Mesenteric fat pad (tissue), 1 donor: ENCODE measurements at regions not wholly inside any gene's neighbourhood (a gene's known extent, or its start where the extent isn't known, plus 50 kb on each side); places are given as distances from the start of the nearest gene placed in this dataset.

ENCODE experiments used
- DNase-seq: peaks from one replicate; pipeline ENCODE4 v3.0.0-alpha.2; 2020; ENCODE audit warnings: low spot score
- donor health status: DM: yes; HTN: yes; CAD: no.

DNA sequence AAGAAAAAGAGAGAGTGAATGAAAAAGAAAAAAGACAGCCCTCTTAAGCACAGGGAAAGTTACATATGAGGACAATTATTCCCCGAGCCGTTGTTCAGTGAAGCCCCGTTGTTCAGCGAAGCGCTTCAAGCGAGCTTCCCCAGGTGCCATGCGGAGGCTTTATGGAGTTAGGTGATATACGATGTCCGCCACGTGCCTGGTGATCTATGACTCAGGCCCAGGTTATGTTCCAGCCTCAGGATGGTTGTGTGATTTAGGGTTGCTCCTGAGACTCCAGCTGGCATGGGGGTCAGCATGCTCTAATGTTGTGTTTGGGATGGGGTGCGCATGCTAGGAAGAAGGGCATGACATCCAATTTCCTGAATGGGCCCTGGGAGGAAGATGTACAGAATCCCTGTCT lies 365.6 kb downstream of the CDK5RAP2 start:
- DNase-seq = no peak

DNA sequence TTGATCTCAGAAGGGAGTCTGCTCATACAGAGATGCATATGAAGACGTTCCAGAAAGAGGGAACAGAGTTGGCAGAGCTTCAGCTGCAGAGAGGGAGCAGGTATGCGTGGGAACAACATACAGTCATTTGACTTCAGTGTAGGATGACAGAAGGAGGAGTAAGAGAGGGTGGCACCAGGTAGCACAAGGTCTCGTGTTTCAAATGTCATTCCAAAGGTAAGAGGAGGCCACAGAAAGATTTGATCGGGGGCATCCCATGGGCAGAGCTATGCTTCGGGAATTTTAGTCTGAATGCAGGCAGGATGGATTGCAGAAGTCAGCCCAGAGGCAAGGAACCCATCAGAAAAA lies 367.1 kb downstream of the CDK5RAP2 start:
- DNase-seq = no peak

DNA sequence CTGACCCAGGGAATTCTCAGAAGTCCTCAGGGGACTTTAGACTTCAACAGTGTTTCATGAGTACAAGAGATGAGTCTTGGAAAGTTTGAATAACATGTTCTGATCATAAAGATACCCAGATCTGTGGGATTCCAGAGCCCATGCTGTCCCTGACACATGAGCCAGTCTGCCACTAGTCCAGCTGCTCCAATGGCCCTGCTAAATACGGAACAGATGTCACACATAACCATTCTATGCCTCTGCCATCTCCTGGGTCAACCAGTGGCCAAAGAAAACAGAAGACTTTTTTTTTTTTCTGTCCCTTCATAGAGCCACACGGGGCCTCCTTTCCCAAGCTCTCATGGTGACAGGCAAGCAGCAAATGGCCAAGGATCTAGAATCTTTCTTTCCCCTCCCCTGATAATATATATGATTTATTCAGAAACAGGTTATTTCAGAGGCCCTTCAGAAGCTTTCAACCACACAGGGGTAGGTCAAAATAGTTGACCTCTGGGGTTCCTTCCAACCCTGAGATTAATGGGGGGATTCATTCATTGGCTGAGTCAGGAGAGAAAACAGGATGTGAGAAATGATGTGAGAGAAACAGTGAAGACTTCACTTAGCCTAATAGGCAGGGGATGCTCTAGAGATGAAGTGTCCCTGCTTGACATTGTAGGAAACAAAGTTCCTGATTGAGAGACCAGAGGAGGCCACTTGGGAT lies 367.7 kb downstream of the CDK5RAP2 start:
- DNase-seq = no peak

DNA sequence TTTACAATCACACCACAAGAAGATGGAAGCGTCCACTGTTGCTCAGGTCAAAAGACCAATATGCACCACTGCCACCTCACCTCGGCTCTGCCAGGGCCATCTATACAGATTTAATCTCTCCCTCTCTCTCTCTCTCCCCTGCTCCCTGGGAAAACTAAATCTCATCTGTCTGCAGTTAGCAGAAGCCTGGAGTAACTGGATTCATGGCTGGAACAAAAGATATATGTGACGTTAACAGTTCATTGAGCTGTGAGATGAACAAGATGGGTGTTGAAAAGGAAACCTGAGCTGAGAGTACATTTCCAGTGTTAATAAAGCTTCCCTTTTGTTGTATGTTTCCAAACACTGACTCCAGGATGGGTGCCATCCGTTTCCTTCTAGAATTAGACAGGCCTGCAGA lies 369.7 kb downstream of the CDK5RAP2 start:
- no peak for DNase-seq

DNA sequence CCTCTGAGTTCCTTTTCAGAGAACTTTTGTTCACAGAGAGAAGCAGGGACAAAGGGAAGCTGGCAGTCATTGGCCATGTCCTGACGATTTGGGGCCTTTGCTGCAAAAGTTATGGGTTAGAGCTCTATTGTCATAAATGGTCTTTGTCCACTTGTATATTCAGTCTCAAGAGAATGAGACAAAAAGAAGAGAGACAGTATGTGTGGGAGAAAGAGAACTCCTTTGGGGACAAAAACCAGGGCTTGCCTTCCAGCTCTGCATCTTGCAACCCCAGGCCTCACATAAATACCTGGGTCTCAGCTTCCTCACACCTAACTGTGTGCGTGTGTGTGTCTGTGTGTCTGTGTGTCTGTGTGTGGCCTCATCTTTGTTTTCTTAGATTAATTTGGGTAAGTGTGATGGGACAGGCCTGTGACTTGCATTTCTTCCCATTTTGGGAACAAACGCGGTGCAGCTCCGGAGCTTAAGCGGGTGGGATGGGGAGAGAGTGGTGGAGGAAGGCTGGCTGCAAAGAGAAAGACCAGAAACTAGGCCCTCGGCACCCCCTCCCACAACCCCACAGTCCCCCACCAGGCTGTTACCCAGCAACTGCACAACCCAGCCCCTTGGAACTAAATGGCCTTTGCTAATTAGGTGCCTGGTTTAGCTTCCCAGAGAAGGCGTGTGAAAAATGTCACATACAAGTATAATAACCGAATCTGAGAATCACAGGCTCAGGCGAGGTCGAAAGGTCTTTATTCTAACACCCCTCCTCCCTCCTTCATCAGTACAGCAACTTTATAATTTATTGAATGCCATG lies 376.9 kb downstream of the CDK5RAP2 start:
- DNase-seq = no peak

DNA sequence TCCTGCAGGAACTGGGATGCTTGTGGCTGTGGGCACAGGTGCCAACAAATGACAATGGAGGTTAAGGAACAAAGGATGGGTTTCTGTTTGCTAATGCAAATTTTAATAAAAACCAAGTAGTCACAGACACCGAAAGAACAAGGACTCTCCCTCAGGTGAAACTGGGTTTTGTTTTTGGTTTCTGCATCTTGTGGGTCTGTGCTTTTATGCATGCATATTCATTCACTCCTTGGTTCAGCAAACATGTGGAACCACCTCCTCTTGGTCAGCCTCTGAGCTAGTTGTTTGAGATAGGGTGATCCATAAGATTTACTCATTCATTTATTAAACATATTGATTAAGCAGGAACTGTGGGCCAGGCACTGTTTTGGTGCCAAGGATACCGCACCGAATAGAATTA lies 381.9 kb downstream of the CDK5RAP2 start:
- no peak for DNase-seq

DNA sequence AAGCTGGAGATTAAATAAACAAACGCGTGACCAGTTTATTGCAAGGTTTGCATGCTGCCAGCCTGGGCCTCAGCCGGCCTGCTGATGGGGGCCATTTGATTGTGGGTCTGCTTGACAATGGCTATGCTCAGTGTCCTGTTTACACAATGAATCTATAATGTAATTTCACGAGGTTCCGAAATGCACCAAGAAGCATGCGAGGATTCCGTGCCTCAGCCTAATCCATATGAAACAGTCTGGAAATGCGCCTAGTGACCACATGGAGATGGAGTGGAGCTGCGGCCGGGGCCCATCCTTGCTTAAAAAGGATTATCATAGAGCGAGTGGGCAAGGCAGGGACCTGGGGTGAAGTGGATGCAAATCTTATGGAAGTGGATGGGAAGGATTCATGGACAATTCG lies 382.4 kb downstream of the CDK5RAP2 start:
- no peak for DNase-seq

DNA sequence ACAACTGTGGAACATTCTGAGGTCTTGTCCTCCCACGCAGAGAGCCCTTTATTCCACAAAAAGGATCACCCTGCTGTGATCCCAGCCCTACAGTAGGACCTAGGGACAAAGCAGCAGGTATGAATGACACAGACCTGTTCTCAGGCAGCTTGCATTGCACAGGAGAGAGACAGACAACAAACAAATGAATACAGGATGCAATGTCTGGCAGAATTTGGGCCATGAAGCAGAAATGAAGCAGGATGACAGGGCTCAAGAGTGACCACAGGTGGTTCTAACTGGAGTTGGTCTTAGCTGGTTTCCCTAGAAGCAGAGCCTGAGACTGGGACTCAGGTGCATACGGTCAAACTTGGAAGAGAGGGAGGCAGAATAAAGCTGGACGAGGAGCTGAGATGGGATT lies 388.8 kb downstream of the CDK5RAP2 start:
- DNase-seq = no peak

DNA sequence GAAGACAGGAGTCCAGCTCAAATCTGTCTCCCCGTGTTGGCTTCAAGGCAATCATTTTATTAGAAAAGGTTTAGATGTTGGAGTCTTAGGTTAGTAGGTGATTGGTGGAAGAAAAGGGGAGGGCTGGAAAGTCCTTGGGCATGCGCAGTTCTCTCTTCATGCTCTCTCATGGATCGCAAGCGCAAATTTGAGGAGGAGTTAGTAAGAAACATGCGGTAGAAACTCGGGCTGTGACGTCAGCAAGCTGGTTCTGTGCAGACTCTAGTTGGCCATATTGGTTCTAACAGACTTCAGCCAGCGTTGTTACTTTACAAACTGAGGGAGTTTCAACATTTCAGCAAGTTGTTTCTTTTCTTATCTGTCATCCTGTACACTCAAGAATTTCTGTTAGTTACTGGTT lies 392.2 kb downstream of the CDK5RAP2 start:
- no peak for DNase-seq

DNA sequence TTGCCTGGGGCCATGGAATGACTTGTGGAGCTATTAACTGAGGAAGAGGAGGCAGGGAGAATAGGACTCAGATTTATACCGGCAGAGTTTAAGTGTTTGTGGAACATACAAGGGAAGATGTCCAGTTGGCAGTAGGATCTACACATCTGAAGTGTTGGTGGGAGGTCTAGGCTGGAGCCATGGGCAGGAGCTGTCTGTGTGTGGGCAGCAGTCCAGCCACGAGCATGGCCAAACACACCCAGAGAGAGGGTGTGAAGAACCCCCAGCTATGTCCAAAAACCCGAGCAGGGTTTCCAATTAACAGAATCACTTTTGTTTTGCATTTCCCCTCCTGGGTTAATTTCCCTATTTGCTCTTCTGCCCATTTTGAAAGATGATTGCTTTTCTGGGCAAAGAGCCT lies 393.7 kb downstream of the CDK5RAP2 start:
- no peak for DNase-seq

DNA sequence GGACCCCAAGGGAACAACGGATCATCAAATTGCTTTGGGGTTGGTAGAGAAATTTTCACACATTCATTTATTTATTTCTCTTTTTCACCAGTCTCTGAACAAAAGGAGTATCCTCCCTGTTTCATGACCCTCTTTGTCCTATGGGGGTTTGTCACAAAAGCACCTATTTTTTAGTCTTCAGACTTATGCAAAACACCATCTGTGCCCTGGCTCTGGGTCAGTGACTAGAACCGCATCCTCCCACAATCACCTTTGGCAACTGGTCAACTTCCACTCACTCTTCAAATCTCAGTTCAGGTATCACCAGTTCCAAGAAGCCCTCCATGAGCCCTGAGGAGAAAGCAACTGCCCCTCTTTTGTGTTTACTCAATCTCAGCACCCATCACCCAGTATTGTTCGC lies 395.7 kb downstream of the CDK5RAP2 start:
- no peak for DNase-seq

DNA sequence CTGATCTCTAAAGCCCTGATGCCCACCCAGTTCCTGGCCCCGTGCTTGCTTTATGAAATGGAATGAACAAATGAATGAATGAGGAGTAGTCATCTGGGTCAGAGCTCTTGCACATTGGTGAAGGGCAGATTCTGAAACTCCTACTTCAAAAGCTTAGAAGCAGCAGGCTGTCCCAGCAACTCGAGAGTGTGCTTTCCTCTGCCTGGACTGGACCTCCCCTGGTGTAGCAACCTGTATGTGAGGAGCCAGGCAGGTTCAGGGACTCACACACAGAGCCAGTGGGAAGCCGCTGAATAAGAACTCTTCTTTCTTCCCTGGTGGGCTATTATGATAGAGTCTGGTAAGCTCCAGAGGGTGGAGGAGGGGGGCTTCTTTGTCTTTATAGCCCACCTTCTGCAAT lies 396.4 kb downstream of the CDK5RAP2 start:
- DNase-seq = no peak

DNA sequence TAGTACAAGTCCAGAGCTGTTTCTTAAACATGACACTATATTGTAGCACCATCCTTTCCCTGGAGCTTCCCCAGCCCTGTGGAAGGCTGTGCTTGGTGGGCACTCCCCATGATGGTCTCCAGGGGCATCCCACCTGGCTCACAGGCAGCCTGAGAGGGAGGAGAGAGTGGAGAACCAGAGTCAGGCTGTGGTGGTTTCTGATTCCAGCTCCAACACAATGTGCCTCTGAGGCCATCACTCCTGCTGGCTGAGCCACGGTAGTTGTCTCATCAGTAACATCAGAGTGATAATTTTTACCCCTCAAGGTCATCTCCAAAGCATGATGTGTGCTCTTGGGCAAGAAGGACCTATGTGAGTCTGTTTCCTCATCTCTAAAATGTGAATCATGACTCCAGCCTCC lies 398.0 kb downstream of the CDK5RAP2 start:
- DNase-seq = no peak

DNA sequence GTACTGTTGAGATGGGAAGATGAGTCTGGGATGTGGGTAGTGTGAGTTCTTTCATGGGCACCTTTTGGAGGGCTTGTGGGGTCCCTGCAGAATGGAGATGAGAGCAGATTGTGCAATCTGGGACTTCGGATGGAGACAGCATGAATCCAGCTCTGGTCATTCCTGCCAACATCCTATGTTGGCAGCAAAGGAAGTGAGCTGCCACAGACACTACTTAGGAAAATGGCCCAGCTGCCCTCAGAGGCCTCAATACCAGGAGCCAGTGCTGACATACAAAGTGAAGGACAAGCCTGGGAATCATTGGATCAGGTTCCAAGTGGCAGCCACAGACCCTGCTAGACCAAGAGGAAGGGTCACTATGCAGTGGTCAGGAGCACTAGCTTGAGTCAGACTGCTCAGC lies 402.8 kb downstream of the CDK5RAP2 start:
- no peak for DNase-seq

DNA sequence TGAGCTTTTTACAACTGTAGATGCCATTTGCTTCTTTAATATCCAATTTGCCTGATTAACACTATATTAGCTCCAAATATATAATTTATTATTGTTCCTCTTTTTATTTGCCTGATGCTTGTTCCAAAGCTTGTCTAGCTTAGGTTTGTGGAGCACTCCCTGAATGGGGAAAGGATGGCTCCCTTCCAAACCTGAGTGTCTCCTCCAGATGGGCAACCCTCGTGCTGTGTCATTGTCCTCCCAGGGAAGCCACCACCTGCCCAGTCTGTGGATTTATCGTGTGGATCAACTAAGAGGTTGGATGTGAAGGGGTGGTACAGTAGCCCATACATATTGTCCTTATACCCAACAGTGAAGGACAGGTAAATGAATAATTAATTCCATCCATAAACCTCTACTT lies 404.9 kb downstream of the CDK5RAP2 start:
- DNase-seq = no peak

DNA sequence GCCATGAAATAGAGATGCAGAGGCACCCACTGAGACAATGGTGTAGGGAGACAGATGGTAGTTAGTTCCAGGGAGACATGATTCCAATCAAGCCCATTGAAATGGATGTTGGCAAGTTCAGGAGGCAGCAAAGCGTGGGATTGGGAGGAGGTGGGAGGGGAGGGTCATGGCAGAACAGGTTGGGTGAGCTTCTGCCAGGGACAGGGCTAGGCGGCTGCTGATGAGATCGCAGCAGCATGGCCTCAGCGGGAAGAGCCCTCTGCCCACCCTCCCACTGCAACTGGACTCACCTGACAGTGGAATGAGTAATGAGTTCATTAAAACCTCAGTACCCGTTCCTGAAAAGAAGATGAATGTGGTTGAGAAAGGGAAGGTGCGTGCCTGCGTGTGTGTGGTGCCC lies 418.2 kb downstream of the CDK5RAP2 start:
- DNase-seq = no peak

DNA sequence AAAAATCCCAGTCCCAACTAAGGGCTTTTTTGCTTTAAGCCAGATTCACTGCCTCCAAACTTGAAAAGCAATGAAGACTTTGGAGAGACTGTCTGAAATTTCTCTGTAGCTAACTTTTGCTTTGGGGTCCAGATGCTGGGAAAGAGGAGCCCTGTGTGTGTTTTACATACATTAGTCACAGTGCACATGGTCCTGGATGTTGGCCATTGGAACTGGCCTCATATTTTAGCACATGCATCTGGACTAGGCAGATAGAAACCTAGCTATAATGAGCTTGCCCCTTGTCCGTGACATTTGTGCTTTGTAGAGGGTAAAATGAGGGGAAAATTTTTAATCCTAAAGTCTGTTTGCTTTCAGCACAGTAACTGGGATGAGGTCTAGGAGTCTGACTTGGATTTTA lies 421.7 kb downstream of the CDK5RAP2 start:
- no peak for DNase-seq

DNA sequence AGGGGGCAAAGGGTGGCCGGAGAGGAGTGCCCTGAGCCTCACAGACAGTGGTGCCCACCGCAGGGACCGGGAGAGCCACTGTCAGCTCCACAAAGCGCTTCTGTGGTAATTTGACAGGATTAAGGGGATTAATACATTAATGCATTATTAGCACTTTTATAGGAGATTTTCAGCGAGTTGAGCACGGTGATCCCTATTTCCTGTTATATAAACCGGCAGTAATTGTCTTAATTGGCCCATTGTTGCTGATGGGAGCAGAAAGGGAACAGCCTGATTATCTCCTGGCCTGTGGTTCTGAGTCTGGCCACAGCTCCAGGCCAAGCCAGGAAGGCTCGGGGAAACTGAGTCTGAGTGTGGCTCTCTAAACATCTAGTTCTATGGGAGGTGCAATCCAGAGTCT lies 423.6 kb downstream of the CDK5RAP2 start:
- no peak for DNase-seq

DNA sequence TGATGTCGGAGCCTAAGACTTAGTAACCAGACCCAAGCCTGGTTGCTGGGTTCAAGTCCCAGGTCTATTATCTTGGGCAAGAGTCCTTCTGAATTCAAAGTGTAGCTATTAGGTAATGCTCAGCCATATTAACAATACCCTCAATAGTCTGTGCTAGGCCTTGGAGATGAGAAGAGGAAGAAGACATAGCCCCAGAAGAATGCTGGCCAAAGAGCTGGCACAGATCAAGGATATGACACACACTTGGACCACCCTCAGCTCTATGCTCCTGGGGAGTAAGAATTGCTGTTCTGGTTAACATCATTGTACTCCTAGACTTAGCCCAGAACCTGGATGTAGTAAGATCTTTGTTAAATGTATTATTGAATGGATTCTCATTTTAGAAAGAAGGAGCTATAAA lies 426.7 kb downstream of the CDK5RAP2 start:
- DNase-seq = no peak

DNA sequence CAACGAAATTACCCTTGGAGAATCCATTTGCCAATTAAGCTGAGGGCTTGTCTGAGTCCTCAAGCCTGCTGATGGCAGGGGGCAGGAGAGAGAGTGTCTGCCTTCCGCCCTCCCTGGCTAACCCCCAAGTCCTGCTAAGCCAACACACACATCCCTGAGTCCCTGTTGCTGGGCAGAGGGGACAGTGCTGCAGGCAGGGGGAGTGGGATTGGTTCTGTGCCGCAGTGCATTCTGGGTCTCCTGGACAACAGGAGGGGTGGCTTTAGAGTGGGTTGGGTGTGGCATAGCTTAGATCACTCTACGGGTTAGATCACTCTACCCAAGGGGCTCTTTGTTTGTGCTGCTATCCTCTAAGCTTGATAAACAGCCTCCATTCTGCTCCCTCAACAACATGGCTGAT lies 427.7 kb downstream of the CDK5RAP2 start:
- DNase-seq = no peak

DNA sequence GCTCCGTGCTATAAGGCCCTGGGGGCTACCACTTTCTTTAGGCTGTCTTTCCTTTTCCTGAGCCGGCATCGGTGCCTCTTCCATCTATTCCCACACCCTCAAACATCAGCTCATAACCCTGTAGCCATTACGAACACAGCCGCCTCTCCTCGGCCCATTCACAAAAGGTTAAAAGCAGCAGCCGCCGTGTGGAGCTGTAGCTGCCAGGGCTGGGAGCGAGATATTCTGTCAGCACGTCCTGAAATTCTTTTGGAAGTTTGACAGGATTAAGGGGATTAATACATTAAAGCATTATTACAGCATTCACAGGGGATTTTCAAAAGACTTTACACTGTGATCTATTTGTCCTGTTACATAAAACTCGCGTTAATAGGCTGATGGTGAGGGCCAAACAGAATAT lies 428.2 kb downstream of the CDK5RAP2 start:
- no peak for DNase-seq

DNA sequence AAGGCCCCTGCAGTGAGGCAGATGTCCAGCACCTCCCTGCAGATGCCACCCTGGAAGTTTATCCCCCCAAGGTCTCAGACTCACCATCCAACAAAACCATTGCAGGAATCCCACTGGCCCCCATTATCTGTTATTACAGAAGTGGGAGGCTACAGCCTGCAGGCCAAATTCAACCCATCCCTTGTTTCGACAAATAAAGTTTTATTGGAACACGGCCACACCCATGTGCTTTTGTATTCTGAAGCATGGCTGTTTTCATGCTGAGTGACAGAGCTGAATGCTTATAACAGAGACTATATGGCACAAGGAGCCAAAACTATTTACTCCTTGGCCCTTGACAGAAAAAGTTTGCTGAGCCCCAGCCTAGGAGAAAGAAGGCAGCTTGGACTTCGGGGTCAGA lies 428.8 kb downstream of the CDK5RAP2 start:
- no peak for DNase-seq

DNA sequence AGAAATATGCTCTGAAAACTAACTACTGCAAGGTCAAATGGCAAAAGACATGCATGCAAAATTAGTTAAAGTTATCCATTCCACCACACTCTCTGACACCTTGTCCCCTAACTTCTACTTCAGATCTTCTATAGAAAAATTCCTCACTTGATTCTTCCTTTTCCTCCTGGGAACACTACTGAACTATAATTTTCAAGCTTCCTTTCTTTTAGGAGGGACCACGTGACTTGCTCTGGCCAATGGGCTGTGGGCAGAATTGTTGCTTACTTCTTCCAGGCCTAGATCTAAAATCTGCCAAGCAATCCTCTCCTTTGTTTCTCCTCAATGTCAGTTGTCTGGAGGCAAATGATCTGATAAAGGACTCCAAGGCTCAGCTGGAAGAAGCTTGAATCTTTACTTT lies 441.0 kb downstream of the CDK5RAP2 start:
- DNase-seq = no peak
